ENCODE measurements at regions not wholly inside any gene's neighbourhood (a gene's known extent, or its start where the extent isn't known, plus 50 kb on each side); places are given as distances from the start of the nearest gene placed in this dataset.

DNA sequence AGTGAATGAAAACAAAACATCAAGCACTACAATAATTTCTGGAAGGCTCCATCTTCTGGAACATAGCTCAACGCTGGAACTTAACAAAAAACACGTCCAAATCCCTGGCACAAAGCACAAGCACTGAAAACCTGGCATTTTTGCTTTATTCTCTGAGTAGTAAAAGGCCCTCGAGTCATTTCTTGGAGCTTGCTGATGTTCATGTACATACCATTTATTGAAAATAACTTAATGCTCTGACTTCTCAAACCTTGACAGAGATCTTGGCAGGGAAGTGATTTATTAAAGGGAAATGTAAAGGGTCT is 76.5 kb upstream of the STK17B start:
- TF ChIP-seq, protein P1, sequence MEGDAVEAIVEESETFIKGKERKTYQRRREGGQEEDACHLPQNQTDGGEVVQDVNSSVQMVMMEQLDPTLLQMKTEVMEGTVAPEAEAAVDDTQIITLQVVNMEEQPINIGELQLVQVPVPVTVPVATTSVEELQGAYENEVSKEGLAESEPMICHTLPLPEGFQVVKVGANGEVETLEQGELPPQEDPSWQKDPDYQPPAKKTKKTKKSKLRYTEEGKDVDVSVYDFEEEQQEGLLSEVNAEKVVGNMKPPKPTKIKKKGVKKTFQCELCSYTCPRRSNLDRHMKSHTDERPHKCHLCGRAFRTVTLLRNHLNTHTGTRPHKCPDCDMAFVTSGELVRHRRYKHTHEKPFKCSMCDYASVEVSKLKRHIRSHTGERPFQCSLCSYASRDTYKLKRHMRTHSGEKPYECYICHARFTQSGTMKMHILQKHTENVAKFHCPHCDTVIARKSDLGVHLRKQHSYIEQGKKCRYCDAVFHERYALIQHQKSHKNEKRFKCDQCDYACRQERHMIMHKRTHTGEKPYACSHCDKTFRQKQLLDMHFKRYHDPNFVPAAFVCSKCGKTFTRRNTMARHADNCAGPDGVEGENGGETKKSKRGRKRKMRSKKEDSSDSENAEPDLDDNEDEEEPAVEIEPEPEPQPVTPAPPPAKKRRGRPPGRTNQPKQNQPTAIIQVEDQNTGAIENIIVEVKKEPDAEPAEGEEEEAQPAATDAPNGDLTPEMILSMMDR (IDR thresholded peaks at IDR 0.05): no peak
- no peak for TF ChIP-seq POLR2A (IDR thresholded peaks at IDR 0.05)

Data from thyroid gland (tissue), 4 donors.